Activated naive CD8-positive, alpha-beta T cell treated with anti-CD3 and anti-CD28 coated beads, Interleukin-2, amount 10 ng/mL, durations not matched to agents 7 days and 5 days (primary cell): ENCODE measurements at regions not wholly inside any gene's neighbourhood (a gene's known extent, or its start where the extent isn't known, plus 50 kb on each side); places are given as distances from the start of the nearest gene placed in this dataset.

Experiments used
- ATAC-seq: fragments of 150-1000 bp; cut with Tn5 transposase; one replicate; pipeline ENCODE4 v1.10.0; 2021; ENCODE audit warnings: low read depth, moderate library complexity
- POLR2A ChIA-PET: fragments of 350-600 bp; sonication (Branson Sonifier 250); formaldehyde crosslinking; loops from one replicate; lab custom pipeline; 2021; ENCODE audit warnings: antibody characterized with exemption; lab: Charles Lee
- DNase-seq: peaks from one replicate; pipeline ENCODE4 v3.0.0; 2021
- H3K27ac Mint-ChIP-seq: one replicate; pipeline ENCODE4 v1.8.0; 2022; ENCODE audit warnings: mild to moderate bottlenecking, mixed read lengths
- H3K27me3 Mint-ChIP-seq: one replicate; pipeline ENCODE4 v1.8.0; 2022; ENCODE audit warnings: mild to moderate bottlenecking, moderate library complexity, mixed read lengths
- H3K36me3 Mint-ChIP-seq: one replicate; pipeline ENCODE4 v1.8.0; 2021; ENCODE audit warnings: mild to moderate bottlenecking, mixed read lengths
- H3K4me1 Mint-ChIP-seq: one replicate; pipeline ENCODE4 v1.8.0; 2021; ENCODE audit warnings: mixed read lengths
- H3K4me3 Mint-ChIP-seq: one replicate; pipeline ENCODE4 v1.8.0; 2022; ENCODE audit warnings: mild to moderate bottlenecking, moderate library complexity, mixed read lengths
- H3K9me3 Mint-ChIP-seq: one replicate; pipeline ENCODE4 v1.8.0; 2021; ENCODE audit warnings: mixed read lengths

- no peak for ATAC-seq
- POLR2A ChIA-PET: no interaction called here
Observed at GRCh38 chr7:131964203-131964602, 407.8 kb upstream of the PODXL start.

GRCh38 chr7:131961054-131961680, 404.7 kb upstream of the PODXL start:
- no peaks in the 10 kb centered on the region for H3K9me3 Mint-ChIP-seq
- no peak overlapping the region for H3K4me3 Mint-ChIP-seq
- POLR2A ChIA-PET: no interaction called here
- no peak for DNase-seq
- ATAC-seq: no peak
- no peaks in the 10 kb centered on the region for H3K4me1 Mint-ChIP-seq
- no peaks in the 10 kb centered on the region for H3K36me3 Mint-ChIP-seq
- no peak overlapping the region for H3K27ac Mint-ChIP-seq
- peaks cover 7% of the 10 kb centered on the region for H3K27me3 Mint-ChIP-seq

More at GRCh38 chr7:131964203-131964602, 407.8 kb upstream of the PODXL start:
- no peak overlapping the region for H3K27ac Mint-ChIP-seq
- no peaks in the 10 kb centered on the region for H3K4me1 Mint-ChIP-seq
- H3K36me3 Mint-ChIP-seq: no peaks in the 10 kb centered on the region
- no peaks in the 10 kb centered on the region for H3K9me3 Mint-ChIP-seq
- no peak overlapping the region for H3K4me3 Mint-ChIP-seq
- DNase-seq: no peak
- H3K27me3 Mint-ChIP-seq: peaks cover 14% of the 10 kb centered on the region

- ATAC-seq: no peak
- Mint-ChIP-seq H3K27me3 (peaks cover 3% of the 10 kb centered on the region), H3K4me1 (no peaks in the 10 kb centered on the region), H3K36me3 (no peaks in the 10 kb centered on the region), H3K4me3 (no peak overlapping the region), H3K9me3 (no peaks in the 10 kb centered on the region), H3K27ac (no peak overlapping the region)
- POLR2A ChIA-PET: no interaction called here
- no peak for DNase-seq
Observed at GRCh38 chr7:131959106-131959812, 402.8 kb upstream of the PODXL start.

- H3K27ac Mint-ChIP-seq: no peak overlapping the region
- H3K36me3 Mint-ChIP-seq: no peaks in the 10 kb centered on the region
- POLR2A ChIA-PET: no interaction called here
- ATAC-seq (no peak), DNase-seq (no peak)
- H3K27me3 Mint-ChIP-seq: peaks cover 1% of the 10 kb centered on the region
- no peaks in the 10 kb centered on the region for H3K4me1 Mint-ChIP-seq
- no peak overlapping the region for H3K4me3 Mint-ChIP-seq
- no peaks in the 10 kb centered on the region for H3K9me3 Mint-ChIP-seq
Observed at GRCh38 chr7:131957338-131958020, 401.1 kb upstream of the PODXL start.

GRCh38 chr7:131956864-131957263, 400.4 kb upstream of the PODXL start:
- POLR2A ChIA-PET: no interaction called here

GRCh38 chr7:131955679-131956078, 399.3 kb upstream of the PODXL start:
- ATAC-seq (no peak), DNase-seq (no peak)
- Mint-ChIP-seq H3K36me3 (no peaks in the 10 kb centered on the region), H3K9me3 (no peaks in the 10 kb centered on the region), H3K4me3 (no peak overlapping the region), H3K4me1 (no peaks in the 10 kb centered on the region), H3K27ac (no peak overlapping the region), H3K27me3 (no peaks in the 10 kb centered on the region)
- POLR2A ChIA-PET: no interaction called here

More at GRCh38 chr7:131956864-131957263, 400.4 kb upstream of the PODXL start:
- no peak overlapping the region for H3K4me3 Mint-ChIP-seq
- no peaks in the 10 kb centered on the region for H3K36me3 Mint-ChIP-seq
- H3K4me1 Mint-ChIP-seq: no peaks in the 10 kb centered on the region
- DNase-seq (no peak), ATAC-seq (no peak)
- H3K27ac Mint-ChIP-seq: no peak overlapping the region
- no peaks in the 10 kb centered on the region for H3K9me3 Mint-ChIP-seq
- no peaks in the 10 kb centered on the region for H3K27me3 Mint-ChIP-seq

- no peaks in the 10 kb centered on the region for H3K9me3 Mint-ChIP-seq
- POLR2A ChIA-PET: no interaction called here
- H3K36me3 Mint-ChIP-seq: no peaks in the 10 kb centered on the region
- no peak for ATAC-seq
- peaks cover 4% of the 10 kb centered on the region for H3K27me3 Mint-ChIP-seq
- H3K4me1 Mint-ChIP-seq: no peaks in the 10 kb centered on the region
- no peak overlapping the region for H3K27ac Mint-ChIP-seq
- no peak overlapping the region for H3K4me3 Mint-ChIP-seq
- DNase-seq: no peak
Observed at GRCh38 chr7:131953184-131953583, 396.8 kb upstream of the PODXL start.

- no peak for DNase-seq
- Mint-ChIP-seq H3K4me1 (no peaks in the 10 kb centered on the region), H3K27me3 (peaks cover 4% of the 10 kb centered on the region), H3K9me3 (no peaks in the 10 kb centered on the region), H3K4me3 (no peak overlapping the region), H3K36me3 (no peaks in the 10 kb centered on the region), H3K27ac (no peak overlapping the region)
- POLR2A ChIA-PET: no interaction called here
- ATAC-seq: no peak
Observed at GRCh38 chr7:131952365-131952764, 395.9 kb upstream of the PODXL start.

- Mint-ChIP-seq H3K27ac (no peak overlapping the region), H3K27me3 (peaks cover 12% of the 10 kb centered on the region), H3K4me1 (no peaks in the 10 kb centered on the region), H3K9me3 (no peaks in the 10 kb centered on the region), H3K36me3 (no peaks in the 10 kb centered on the region), H3K4me3 (no peak overlapping the region)
- ATAC-seq (no peak), DNase-seq (no peak)
- POLR2A ChIA-PET: no interaction called here
Observed at GRCh38 chr7:131950758-131951157, 394.3 kb upstream of the PODXL start.

GRCh38 chr7:131949659-131950058, 393.2 kb upstream of the PODXL start:
- Mint-ChIP-seq H3K4me1 (peaks cover 3% of the 10 kb centered on the region), H3K36me3 (no peaks in the 10 kb centered on the region), H3K27ac (no peak overlapping the region), H3K4me3 (no peak overlapping the region), H3K9me3 (no peaks in the 10 kb centered on the region), H3K27me3 (peaks cover 16% of the 10 kb centered on the region)
- POLR2A ChIA-PET: no interaction called here
- DNase-seq: no peak
- no peak for ATAC-seq

GRCh38 chr7:131948434-131949053, 392.1 kb upstream of the PODXL start:
- no peak overlapping the region for H3K4me3 Mint-ChIP-seq
- ATAC-seq (no peak), DNase-seq (no peak)
- no peaks in the 10 kb centered on the region for H3K36me3 Mint-ChIP-seq
- H3K27ac Mint-ChIP-seq: no peak overlapping the region
- H3K27me3 Mint-ChIP-seq: peaks cover 20% of the 10 kb centered on the region
- peaks cover 3% of the 10 kb centered on the region for H3K4me1 Mint-ChIP-seq
- POLR2A ChIA-PET: no interaction called here
- no peaks in the 10 kb centered on the region for H3K9me3 Mint-ChIP-seq

GRCh38 chr7:131947661-131948060, 391.2 kb upstream of the PODXL start:
- peaks cover 20% of the 10 kb centered on the region for H3K27me3 Mint-ChIP-seq
- POLR2A ChIA-PET: no interaction called here
- no peak for ATAC-seq
- no peak for DNase-seq
- no peak overlapping the region for H3K4me3 Mint-ChIP-seq
- H3K9me3 Mint-ChIP-seq: no peaks in the 10 kb centered on the region
- no peaks in the 10 kb centered on the region for H3K36me3 Mint-ChIP-seq
- peaks cover 3% of the 10 kb centered on the region for H3K4me1 Mint-ChIP-seq
- no peak overlapping the region for H3K27ac Mint-ChIP-seq

GRCh38 chr7:131945957-131946544, 389.6 kb upstream of the PODXL start:
- Mint-ChIP-seq H3K27ac (no peak overlapping the region), H3K36me3 (no peaks in the 10 kb centered on the region), H3K9me3 (no peaks in the 10 kb centered on the region), H3K4me3 (no peak overlapping the region), H3K27me3 (peaks cover 20% of the 10 kb centered on the region), H3K4me1 (peaks cover 3% of the 10 kb centered on the region)
- POLR2A ChIA-PET: no interaction called here
- no peak for DNase-seq
- ATAC-seq: no peak
